Embryonic facial prominence (tissue), 1 donor: ENCODE measurements at regions not wholly inside any gene's neighbourhood (a gene's known extent, or its start where the extent isn't known, plus 50 kb on each side); places are given as distances from the start of the nearest gene placed in this dataset.
A peak's percentile ranks its signal among the peaks of the same experiment; 100 is the strongest.

ENCODE experiments used
- DNase-seq: peaks from one replicate; pipeline ENCODE4 v3.0.0-alpha.2; 2016; ENCODE audit errors: extremely low spot score

DNA sequence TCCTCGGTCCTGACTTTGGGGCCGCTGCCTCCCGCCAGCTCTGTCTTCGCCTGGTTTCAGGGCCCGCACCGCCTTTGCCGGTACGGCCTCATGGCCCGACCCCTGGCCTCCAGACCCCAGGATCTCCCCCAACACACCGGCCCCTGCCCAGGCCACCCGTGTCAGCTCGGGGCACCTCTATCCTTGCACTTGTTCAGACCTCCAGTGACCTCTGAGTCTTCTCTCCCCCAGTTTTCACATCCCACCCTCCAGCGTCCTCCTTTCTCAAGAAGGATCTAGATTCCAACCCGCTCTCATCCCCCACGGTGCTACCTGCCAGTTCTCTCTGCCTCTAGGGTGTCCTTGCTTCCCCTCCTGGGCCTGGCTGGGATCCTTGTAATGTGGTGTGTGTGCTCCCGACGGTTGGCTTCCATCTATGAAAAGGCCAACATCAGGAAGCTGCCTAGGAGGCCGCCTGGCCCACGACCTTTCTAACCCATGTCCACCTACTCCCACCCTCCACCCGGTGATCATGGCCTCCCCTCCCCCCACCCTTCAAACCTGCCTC is 61.1 kb downstream of the SPATA31C2 start:
- DNase-seq: no peak

- DNase-seq: peak; percentile 78
These were observed 61.8 kb downstream of the SPATA31C2 start for GRCh38 chr9:88076286-88077070.

- no peak for DNase-seq
These were observed 62.3 kb downstream of the SPATA31C2 start for GRCh38 chr9:88075966-88076285.

DNA sequence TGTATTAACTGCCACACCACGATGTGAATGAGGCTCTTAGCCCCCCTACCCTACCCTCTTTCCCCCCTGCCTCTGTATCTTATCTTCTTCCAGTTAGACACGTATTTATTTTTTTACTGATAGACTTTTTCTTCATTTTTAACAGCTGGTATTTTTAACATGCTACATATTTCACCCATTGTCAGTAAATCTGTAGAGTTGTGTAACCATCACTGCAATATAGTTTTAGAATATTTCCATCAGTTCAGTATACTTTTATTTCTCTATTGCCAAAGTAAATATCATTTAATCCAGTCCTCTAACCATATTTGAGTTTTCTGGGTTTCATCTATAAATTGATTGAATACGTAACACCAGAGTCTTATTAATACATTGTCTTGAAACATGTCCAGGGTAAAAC is 62.8 kb downstream of the SPATA31C2 start:
- no peak for DNase-seq

DNA sequence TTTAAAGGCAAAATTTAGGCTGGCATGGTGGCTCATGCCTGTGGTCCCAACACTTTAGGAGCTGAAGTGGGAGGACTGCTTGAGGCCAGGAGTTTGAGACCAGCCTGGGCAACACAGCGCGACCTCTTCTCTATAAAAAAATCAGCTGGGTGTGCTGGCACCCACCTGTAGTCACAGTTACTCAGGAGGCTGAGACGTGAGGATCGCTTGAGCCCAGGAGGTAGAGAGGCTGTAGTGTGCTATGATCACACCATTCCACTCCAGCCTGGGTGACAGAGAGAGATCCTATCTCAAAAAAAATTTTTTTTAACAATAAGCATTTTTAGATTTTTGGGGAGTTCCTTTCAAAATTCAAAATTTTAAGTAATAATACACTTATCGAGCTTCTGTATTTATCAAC is 63.3 kb downstream of the SPATA31C2 start:
- no peak for DNase-seq

DNA sequence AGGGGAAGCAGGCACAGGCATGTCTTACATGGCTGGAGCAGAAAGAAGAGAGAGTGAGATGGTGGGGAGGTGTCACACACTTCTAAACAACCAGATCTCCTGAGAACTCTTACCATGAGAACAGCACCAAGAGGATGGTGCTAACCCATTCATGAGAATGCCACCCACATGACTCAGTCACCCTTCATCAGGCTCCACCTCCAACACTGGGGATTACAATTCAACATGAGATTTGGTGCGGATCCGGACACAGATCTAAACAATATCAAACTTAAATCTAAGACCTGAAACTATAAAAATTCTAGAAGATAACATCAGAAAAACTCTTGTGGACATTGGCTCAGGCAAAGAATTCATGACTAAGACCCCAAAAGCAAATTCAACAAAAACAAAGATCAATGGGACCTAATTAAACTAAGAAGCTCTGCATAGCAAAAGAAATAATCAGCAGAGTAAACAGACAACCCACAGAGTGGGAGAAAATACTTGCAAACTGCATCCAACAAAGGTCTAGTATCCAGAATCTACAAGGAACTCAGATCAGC is 65.4 kb downstream of the SPATA31C2 start:
- no peak for DNase-seq

DNA sequence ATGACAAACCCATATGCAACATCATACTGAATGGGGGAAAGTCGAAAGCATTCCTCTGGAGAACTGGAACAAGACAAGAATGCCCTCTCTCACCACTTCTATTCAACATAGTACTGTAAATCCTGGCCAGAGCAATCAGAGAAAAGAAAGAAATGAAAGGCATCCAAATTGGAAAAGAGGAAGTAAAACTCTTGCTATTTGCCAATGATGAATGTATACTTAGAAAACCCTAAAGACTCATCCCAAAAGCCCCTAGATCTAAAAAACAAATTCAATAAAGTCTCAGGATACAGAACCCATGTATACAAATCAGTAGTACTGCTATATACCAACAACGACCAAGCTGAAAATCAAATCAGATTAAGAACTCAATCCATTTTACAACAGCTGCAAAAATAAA is 66.9 kb downstream of the SPATA31C2 start:
- no peak for DNase-seq

DNA sequence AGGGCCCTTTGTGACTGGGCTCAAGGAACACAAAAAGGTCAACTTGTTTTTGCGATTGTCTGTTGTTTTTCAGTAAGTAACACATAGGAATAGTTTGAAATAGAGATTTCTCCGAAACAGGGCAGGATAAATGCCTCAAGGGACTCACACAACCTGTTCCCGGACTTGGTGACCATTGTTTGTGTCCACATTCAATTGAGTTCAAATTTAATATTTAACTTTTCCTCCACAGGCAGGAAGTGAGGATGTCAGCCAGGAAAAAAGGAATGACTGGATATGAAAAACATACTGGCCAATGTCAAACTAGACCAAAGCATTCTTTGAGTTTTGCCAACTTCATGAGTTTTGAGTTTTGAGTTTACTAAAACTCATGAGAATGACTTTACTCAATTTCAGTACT is 72.7 kb downstream of the SPATA31C2 start:
- no peak for DNase-seq

DNA sequence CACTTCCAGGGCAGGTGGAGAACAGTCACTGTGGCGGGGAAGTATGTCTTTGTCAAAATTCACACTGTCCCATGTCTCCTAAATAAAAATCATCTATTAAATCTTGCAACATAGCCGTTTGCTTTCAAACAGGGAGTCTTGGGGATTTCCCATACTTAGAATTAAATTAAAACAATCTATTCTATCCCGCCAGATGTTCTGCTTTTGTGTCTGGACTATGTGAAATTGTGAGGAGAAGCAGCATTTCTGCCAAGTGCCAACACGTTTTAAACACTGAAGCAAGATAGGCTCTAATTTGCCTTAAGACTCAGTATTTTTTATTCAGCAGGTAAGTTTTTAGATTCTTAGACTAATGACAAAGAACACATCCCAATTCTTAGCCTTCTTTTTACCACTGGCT is 73.7 kb downstream of the SPATA31C2 start:
- DNase-seq: no peak

- no peak for DNase-seq
These were observed 77.5 kb downstream of the SPATA31C2 start for GRCh38 chr9:88060746-88061145.

DNA sequence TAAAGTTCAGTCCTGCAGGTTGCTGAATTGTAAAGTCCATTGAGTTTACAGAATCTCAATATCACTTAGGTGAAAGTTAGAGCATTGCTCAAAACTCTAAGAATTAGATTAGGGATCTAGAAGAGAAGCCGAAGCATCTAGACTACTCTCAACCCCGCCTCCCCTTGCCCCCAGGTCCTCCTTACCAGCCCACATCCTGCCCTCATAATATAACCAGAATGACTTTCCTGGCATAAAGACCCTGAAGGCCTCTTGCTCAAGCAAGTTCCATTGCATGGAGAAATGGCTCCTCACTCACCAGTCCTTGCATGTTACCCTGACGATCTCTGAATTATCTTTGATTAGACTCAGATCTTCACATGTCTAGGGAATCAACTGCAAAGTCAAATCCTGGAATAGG is 78.8 kb downstream of the SPATA31C2 start:
- no peak for DNase-seq

- DNase-seq: no peak
These were observed 81.4 kb downstream of the SPATA31C2 start for GRCh38 chr9:88056876-88057275.

GRCh38 chr9:88053856-88054501 is 79.6 kb upstream of the CDK20 start:
- DNase-seq: no peak

- no peak for DNase-seq
These were observed 78.1 kb upstream of the CDK20 start for GRCh38 chr9:88052321-88052965.

GRCh38 chr9:88051138-88051537 is 76.8 kb upstream of the CDK20 start:
- no peak for DNase-seq

DNA sequence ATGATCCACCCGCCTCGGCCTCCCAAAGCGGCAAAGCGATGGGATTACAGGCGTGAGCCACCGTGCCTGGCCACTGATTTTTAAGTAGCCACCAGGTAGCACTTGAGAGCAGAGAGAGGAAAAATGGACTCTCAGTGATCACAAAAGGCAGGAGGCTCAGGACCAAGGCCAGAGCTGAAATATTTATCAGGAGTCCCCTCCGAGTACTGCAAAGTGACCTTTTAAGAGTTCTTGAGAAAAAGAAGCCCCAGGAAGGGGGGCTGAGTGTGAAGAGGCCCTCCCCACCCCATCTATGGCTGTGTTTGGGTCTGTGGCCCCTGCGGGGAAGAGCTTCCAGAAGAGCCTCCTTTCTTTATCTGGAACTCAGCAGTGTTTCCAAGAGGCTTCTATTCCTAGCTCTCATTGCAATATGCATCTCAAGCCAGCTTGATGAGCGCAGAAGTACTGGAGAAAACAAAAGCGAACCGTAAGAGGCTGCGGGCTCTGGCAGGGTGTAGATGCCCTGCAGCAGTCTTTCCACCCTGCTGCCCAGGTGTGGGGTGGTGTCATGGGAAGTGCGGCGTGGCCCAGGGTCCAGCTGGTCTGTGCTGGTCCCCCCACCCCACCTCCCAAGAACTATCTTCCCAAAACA is 75.5 kb upstream of the CDK20 start:
- no peak for DNase-seq

GRCh38 chr9:88046542-88046941 is 72.2 kb upstream of the CDK20 start:
- no peak for DNase-seq

- no peak for DNase-seq
These were observed 71.4 kb upstream of the CDK20 start for GRCh38 chr9:88045686-88046085.

DNA sequence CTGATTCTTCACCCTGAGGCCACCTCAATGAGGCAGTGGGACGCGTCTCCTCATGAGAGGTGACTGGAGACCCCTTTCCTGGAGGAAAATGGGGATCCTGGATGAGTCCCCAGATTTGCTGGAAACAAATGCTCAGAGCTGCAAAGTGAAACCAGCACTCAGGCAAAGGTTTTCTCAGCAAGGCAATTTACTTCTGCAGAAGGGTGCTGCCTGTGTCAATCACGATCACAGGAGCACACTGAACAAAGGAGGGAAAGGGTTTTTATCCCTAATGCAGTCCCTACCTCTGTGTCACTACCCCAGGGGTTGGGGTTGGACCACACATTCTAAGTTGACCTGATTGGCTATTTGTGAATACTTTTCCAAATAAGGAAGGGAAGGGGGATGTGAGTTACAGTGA is 69.9 kb upstream of the CDK20 start:
- DNase-seq: no peak

- no peak for DNase-seq
These were observed 69.3 kb upstream of the CDK20 start for GRCh38 chr9:88043647-88044046.

- no peak for DNase-seq
These were observed 67.1 kb upstream of the CDK20 start for GRCh38 chr9:88041447-88041846.

GRCh38 chr9:88037285-88037845 is 63.0 kb upstream of the CDK20 start:
- DNase-seq: no peak
